ENCODE measurements at regions not wholly inside any gene's neighbourhood (a gene's known extent, or its start where the extent isn't known, plus 50 kb on each side); places are given as distances from the start of the nearest gene placed in this dataset.
A peak's percentile ranks its signal among the peaks of the same experiment; 100 is the strongest.
"Not testable (repeated sequence)": the region's sequence is repeated elsewhere in the genome, so short reads cannot be mapped to it uniquely, and the experiment has no call there.

DNA sequence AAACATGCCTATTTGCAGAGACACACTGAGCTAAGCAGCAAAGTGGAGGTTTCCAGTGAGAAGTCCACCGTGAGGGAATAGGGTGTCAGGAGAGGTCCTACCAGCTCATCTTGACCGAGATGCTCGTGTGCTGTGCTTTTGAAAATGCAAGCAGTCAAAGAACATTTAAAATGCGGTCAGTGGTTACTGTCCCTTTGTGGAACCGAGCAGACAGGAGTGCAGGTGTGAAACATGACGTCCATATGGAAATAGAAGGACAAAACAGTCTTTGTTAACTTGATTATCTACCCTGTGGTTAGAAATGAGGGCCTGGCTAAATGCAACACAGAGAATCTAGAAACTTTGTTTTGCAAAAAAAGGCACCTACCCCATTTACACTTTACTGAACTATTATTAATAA, 473.3 kb downstream of the SPATA31A6 start:
- not testable (repeated sequence) for H3K27ac Mint-ChIP-seq; H3K4me1 Mint-ChIP-seq (ENCODE audit: unreplicated experiment); H3K27me3 Mint-ChIP-seq; DNase-seq (ENCODE audit: extremely low spot score, unreplicated experiment); H3K36me3 Mint-ChIP-seq; H3K4me3 Mint-ChIP-seq; H3K9me3 Mint-ChIP-seq

DNA sequence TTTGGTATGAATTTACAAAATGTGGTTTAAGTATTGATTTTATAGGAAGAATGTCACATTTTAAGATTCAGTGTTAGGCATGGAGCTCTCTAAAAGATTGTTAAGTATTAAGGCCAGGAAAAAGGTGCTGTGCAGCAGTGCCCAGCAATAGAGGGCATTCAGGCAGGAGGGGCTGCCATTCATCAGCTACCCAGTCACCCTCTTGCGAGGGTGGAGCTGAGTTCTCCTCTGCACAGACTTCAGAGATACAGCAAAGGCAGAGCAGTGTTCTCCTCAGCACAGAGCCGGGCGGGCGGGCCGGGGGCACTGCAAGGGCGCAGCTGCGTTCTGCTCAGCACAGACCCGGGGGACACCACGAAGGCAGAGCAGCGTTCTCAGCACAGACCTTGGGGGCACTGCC, 474.0 kb downstream of the SPATA31A6 start:
- not testable (repeated sequence) for H3K4me3 Mint-ChIP-seq; H3K4me1 Mint-ChIP-seq (ENCODE audit: unreplicated experiment); H3K27me3 Mint-ChIP-seq; H3K27ac Mint-ChIP-seq; H3K9me3 Mint-ChIP-seq; H3K36me3 Mint-ChIP-seq; DNase-seq (ENCODE audit: extremely low spot score, unreplicated experiment)

DNA sequence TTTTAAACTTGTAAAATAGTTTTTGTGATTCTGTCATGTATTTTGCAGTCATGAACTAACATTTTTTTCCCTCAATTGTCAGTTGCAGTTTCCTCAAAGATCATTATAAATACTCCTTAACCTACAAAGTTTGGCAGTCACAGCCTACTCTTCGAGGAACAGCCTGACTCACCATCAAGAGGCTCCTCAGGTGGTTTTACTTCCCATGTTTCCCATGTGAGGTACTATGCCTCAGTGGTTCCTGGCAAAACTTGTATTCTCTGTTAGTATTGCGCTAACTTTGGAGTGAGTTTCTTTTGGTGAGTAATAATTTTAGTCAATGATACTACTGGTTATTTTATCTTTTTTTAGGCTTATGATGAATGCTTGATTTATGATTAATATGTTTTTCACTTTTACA, 513.7 kb downstream of the SPATA31A6 start:
- not testable (repeated sequence) for H3K27ac Mint-ChIP-seq; DNase-seq (ENCODE audit: extremely low spot score, unreplicated experiment); H3K36me3 Mint-ChIP-seq; H3K4me3 Mint-ChIP-seq; H3K27me3 Mint-ChIP-seq; H3K4me1 Mint-ChIP-seq (ENCODE audit: unreplicated experiment); H3K9me3 Mint-ChIP-seq

DNA sequence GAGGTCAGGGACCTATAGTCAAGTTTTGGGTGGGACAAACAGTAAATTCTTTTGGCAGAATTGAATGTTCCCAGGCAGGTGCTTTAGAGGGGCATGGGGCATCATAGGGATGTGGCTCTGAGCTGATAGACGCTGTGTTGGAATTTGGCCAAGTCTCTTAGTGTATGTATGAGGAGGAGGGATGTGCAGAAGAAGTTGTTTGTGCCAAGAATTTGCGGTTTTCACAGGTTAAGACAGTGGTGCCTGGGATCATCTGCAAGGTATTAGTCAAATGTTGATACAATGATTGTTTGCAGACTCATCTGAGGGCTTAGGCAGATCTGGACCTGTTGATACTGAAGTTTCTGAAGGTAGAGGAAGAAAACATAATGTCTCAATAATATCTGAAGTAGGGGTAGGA, 519.4 kb downstream of the SPATA31A6 start:
- DNase-seq (ENCODE audit: extremely low spot score, unreplicated experiment); H3K4me3 Mint-ChIP-seq; H3K27ac Mint-ChIP-seq; H3K4me1 Mint-ChIP-seq (ENCODE audit: unreplicated experiment); H3K27me3 Mint-ChIP-seq; H3K36me3 Mint-ChIP-seq; H3K9me3 Mint-ChIP-seq: not testable (repeated sequence)

DNA sequence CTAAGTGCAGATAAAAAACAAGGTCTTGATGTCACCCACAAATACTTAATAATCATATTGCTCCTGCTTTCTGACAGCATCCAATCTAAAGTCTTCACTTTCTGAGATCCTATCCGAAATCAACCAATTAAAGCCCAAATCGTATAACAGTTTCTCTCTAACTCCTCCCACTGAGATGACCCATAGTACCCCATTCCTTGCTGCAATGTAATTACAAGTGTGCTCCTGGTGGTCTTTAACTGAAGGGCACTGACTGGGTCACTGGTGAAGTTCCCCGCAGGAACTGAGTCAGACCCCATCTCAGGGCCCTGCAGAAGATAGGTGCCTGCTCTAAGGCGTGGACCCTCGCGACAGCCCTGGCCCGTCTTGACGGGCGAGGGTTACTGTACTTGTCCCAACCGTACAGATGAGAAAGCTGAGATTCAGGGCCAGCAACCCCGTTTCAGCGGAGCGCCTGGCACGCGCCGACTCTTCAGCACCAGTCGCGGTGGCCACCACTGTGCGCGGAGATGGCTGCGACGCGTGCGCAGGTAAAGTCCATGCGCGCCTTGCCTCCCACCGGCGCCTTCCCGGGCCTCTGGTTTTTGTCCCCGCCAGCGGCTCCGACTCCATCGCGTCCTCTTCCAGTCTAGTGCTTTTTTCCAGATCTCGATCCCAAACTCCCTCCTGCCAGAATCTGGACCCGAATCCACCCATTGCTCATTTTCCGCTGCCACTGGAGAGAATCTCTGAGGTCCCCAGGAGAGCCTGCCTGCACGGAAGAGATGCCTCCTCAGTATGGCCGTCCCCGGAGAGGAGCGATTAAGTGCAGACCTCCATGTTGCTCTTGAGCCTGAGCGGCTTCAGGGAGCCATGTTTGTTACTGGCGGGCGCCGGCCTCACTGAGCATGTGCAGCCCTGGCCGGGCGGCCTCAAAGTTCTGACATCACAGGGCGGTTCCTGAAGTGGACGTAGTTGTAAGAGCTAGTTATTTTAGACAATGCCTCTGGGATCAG, 541.7 kb downstream of the SPATA31A6 start:
- not testable (repeated sequence) for H3K27me3 Mint-ChIP-seq; H3K4me1 Mint-ChIP-seq (ENCODE audit: unreplicated experiment); H3K4me3 Mint-ChIP-seq; H3K36me3 Mint-ChIP-seq; H3K27ac Mint-ChIP-seq; DNase-seq (ENCODE audit: extremely low spot score, unreplicated experiment); H3K9me3 Mint-ChIP-seq

DNA sequence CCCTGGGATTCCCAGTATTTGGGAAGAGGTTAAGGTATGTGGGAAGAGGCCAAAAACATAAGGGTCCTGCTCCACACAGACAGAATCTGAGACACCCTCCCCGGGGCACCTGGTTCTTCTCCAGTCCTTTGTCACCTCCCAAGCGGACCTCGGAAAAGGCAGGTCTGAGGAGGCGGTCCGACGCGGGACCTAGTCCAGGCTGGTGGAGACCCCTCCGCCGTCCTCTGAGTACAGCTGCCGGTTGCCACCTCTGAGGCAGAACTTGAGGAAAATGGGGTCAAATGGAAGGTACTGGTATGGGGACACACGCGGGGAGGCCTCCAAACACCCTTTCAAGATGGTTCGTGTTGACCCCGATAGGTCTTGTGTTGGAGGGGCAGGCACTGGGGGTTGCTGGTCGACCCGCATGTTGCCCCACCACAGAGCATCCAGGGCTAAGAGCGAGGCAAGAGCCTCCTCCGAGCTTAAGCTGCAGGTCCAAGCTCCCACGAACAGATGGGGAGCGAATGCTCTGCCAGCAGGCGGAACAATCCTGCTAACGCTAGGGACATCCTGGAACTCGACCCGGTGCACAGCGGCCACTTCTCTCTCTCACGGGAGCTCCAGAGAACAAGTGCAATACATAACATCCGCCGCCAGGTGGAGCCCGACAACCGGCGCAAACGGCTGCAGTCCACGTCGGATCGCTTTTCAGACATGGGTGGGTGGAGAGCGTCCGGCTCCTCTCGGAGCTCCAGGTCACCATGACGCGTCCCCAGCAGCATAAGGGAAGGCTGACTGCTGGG, 559.8 kb downstream of the SPATA31A6 start:
- not testable (repeated sequence) for H3K9me3 Mint-ChIP-seq; H3K36me3 Mint-ChIP-seq; H3K4me3 Mint-ChIP-seq; H3K4me1 Mint-ChIP-seq (ENCODE audit: unreplicated experiment); H3K27ac Mint-ChIP-seq
- DNase-seq (ENCODE audit: extremely low spot score, unreplicated experiment), result peak; percentile 77
- TF ChIP-seq, protein P1, sequence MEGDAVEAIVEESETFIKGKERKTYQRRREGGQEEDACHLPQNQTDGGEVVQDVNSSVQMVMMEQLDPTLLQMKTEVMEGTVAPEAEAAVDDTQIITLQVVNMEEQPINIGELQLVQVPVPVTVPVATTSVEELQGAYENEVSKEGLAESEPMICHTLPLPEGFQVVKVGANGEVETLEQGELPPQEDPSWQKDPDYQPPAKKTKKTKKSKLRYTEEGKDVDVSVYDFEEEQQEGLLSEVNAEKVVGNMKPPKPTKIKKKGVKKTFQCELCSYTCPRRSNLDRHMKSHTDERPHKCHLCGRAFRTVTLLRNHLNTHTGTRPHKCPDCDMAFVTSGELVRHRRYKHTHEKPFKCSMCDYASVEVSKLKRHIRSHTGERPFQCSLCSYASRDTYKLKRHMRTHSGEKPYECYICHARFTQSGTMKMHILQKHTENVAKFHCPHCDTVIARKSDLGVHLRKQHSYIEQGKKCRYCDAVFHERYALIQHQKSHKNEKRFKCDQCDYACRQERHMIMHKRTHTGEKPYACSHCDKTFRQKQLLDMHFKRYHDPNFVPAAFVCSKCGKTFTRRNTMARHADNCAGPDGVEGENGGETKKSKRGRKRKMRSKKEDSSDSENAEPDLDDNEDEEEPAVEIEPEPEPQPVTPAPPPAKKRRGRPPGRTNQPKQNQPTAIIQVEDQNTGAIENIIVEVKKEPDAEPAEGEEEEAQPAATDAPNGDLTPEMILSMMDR (conservative IDR thresholded peaks at IDR 0.05), result peak; percentile 84
- H3K27me3 Mint-ChIP-seq, result peaks cover 16% of the 10 kb centered on the region

DNA sequence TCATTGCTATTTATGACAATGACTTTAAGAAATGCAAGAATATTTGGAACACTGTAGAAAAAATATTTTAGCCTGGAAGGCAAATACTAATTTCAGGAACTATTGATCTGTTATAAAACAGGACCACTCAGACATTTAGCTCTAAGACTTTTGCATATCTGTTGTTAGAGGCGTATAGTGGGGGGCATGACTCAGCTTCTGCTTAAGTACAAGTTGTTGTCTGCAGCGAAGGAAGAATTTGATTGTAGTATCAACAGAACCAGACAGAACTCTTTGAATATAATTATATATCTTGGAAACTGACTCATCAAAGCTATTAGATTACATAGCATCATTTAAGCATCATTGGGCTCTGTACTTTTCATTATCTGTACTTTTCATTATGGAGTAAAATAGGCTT, 573.8 kb downstream of the SPATA31A6 start:
- not testable (repeated sequence) for H3K27me3 Mint-ChIP-seq; H3K9me3 Mint-ChIP-seq; DNase-seq (ENCODE audit: extremely low spot score, unreplicated experiment); H3K27ac Mint-ChIP-seq; H3K36me3 Mint-ChIP-seq; H3K4me3 Mint-ChIP-seq; H3K4me1 Mint-ChIP-seq (ENCODE audit: unreplicated experiment)

DNA sequence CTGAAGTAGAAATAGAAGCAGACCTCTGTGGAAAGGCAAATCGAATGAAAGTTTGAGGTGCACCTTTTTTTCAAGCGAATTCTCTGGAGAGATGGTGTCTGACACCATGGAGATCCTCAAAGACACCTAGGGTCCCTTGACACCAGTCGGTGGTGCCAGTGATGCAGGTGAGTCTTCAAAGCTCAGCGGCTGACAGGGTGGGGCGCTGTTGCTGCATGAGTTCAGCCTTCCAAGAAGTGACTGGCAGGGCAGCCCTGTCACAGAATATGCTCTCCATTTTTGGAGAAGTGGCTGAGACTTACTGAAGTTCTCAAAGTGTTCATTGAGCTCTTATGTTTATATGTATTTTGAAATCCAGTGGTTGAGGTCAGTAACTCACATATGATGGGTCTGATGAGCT, 575.9 kb downstream of the SPATA31A6 start:
- H3K4me1 Mint-ChIP-seq (ENCODE audit: unreplicated experiment); H3K27me3 Mint-ChIP-seq; H3K36me3 Mint-ChIP-seq; H3K4me3 Mint-ChIP-seq; H3K9me3 Mint-ChIP-seq; H3K27ac Mint-ChIP-seq; DNase-seq (ENCODE audit: extremely low spot score, unreplicated experiment): not testable (repeated sequence)

DNA sequence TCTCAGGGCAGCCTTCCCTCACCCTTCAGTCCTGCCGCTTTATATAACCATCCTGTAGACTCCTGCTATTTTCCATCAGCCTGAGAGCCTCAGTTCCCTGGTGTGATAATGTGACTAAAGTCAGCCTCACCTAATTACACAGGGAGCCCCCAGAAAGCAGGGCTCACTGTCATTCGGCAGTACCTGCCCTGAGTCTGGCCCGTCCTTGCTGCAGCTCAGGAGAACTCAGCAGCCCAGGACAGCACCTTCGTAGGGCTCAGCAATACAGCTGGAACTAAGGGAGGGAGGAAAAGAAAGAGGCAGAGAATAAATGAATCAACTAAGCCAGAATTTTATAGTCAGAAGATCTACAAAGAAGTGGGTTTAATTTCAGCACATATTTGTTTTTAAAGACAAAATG, 598.7 kb downstream of the SPATA31A6 start:
- DNase-seq (ENCODE audit: extremely low spot score, unreplicated experiment); H3K27me3 Mint-ChIP-seq; H3K4me3 Mint-ChIP-seq; H3K9me3 Mint-ChIP-seq; H3K27ac Mint-ChIP-seq; H3K36me3 Mint-ChIP-seq; H3K4me1 Mint-ChIP-seq (ENCODE audit: unreplicated experiment): not testable (repeated sequence)

DNA sequence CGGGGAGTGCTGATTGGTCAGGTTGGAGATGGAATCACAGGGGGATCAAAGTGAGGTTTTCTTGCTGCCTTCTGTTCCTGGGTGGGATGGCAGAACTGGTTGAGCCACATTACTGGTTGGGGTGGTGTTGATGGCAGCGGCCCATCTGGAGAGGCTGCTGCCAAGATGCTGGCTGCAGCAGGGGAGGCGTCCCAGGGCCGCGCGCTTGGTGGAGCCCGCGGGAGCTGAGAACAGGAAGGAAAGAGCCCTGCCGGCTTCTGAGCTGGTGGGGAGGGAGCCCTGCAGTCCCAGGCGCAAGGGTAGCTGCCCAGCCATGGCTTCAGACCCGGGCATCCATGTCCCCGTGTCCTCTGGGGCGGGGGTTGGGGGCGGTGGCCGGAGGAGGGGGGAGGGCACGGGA, 609.3 kb downstream of the SPATA31A6 start:
- not testable (repeated sequence) for DNase-seq (ENCODE audit: extremely low spot score, unreplicated experiment); H3K4me1 Mint-ChIP-seq (ENCODE audit: unreplicated experiment); H3K36me3 Mint-ChIP-seq; H3K27me3 Mint-ChIP-seq; H3K9me3 Mint-ChIP-seq
- H3K4me3 Mint-ChIP-seq, result peak overlapping the region; percentile 35
- H3K27ac Mint-ChIP-seq, result peak overlapping the region; percentile 78
